ENCODE measurements at regions not wholly inside any gene's neighbourhood (a gene's known extent, or its start where the extent isn't known, plus 50 kb on each side); places are given as distances from the start of the nearest gene placed in this dataset.

DNA sequence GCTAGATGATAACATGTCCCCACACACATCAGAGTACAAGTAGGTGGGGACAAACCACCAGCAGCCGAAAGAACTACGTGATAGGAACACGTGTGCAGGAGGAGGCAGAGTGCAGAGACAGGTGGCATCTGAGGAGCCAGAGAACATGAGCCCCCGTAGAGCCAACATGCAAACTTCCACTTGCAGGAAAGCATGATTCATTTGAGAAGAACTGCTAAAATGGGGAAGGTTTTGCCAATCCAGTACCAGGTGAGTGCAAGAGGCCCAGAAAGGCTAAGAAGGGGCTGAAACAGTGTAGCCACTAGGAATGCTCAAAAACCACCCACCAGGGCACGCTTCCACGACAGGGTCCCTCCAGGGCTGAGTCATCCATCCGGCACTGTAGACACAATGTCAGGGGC lies 149.8 kb upstream of the TENM3 start:
- H3K9me3 ChIP-seq (ENCODE audit: control insufficient read depth, low read depth, low read length), result no peaks in the 10 kb centered on the region
- H3K36me3 ChIP-seq (ENCODE audit: control insufficient read depth, insufficient read depth, low read length), result no peaks in the 10 kb centered on the region
- no peak for DNase-seq
- H3K27ac ChIP-seq (ENCODE audit: low read length), result no peak overlapping the region
- H3K4me3 ChIP-seq (ENCODE audit: low read length), result no peak overlapping the region
- no peaks in the 10 kb centered on the region for H3K27me3 ChIP-seq (ENCODE audit: control insufficient read depth, insufficient read depth, low read length)
- H3K4me1 ChIP-seq (ENCODE audit: control insufficient read depth, insufficient read depth, low read length), result no peaks in the 10 kb centered on the region
- WGBS (ENCODE audit: insufficient coverage, low lambda C conversion rate), result 100% methylated on average over 3 of the region's 7 CpGs

DNA sequence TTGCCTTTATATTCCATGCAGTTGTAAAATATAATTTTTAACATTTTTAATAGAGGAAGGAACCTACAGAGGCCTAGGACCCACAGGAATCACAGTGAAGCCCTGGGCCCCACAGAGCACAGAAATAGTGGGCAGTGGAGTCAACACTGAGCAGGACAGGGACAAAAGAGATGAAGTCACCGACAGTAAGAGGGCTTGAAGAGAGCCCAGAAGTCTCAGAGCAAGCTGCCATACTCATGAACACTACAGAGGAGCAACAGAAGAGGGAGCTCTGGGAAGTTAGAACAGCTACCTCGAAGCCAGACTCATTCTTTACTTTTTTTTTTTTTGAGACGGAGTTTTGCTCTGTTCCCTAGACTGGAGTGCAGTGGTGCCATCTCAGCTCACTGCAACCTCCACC lies 149.3 kb upstream of the TENM3 start:
- no peak overlapping the region for H3K27ac ChIP-seq (ENCODE audit: low read length)
- H3K36me3 ChIP-seq (ENCODE audit: control insufficient read depth, insufficient read depth, low read length), result no peaks in the 10 kb centered on the region
- no peak for DNase-seq
- H3K27me3 ChIP-seq (ENCODE audit: control insufficient read depth, insufficient read depth, low read length), result no peaks in the 10 kb centered on the region
- H3K4me3 ChIP-seq (ENCODE audit: low read length), result no peak overlapping the region
- H3K9me3 ChIP-seq (ENCODE audit: control insufficient read depth, low read depth, low read length), result no peaks in the 10 kb centered on the region
- no CpG with 5 or more reads among the region's 3 CpGs for whole genome bisulfite sequencing (ENCODE audit: insufficient coverage, low lambda C conversion rate)
- no peaks in the 10 kb centered on the region for H3K4me1 ChIP-seq (ENCODE audit: control insufficient read depth, insufficient read depth, low read length)

DNA sequence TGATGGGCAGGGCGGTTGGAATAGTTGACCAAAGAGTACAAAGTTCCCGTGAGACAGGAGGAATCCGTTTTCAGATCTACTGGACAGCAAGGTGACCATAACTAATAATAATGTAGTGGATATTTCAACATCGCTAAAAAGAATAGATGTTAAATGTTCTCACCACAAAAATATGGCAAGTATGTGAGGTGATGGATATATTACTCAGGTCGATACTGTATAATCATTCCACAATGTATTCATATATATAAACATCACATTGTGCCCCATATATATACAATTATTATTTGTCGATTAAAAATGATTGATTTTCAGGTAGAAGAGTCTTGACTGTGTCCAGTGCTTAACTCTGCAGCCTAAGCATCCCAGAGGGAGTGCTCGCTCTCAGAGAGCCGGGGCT lies 141.6 kb upstream of the TENM3 start:
- Histone ChIP-seq H3K9me3 (ENCODE audit: control insufficient read depth, low read depth, low read length) (no peaks in the 10 kb centered on the region), H3K27me3 (ENCODE audit: control insufficient read depth, insufficient read depth, low read length) (no peaks in the 10 kb centered on the region), H3K4me3 (ENCODE audit: low read length) (no peak overlapping the region), H3K27ac (ENCODE audit: low read length) (no peak overlapping the region), H3K36me3 (ENCODE audit: control insufficient read depth, insufficient read depth, low read length) (no peaks in the 10 kb centered on the region), H3K4me1 (ENCODE audit: control insufficient read depth, insufficient read depth, low read length) (no peaks in the 10 kb centered on the region)
- no CpG with 5 or more reads among the region's 8 CpGs for WGBS (ENCODE audit: insufficient coverage, low lambda C conversion rate)
- DNase-seq, result no peak

DNA sequence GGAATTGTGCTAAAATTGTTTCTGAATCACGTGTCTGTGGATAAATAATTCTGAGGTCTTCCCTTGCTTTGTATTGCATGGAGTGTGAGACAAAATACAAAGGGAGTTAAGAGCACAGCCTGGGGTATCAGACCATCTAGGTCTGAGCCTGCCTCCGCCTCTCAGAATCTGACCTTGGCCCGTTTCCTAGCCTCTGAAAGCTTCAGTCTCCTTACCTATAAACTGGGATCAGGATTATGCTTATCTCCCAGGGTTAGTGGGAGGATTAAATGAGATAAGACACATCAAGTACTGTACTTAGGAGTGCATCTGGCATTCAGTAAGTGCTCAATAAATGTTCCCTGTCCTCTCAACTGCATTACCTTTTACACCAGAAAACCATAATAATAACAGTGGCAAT lies 140.6 kb upstream of the TENM3 start:
- Histone ChIP-seq H3K4me1 (ENCODE audit: control insufficient read depth, insufficient read depth, low read length) (no peaks in the 10 kb centered on the region), H3K36me3 (ENCODE audit: control insufficient read depth, insufficient read depth, low read length) (no peaks in the 10 kb centered on the region), H3K27me3 (ENCODE audit: control insufficient read depth, insufficient read depth, low read length) (no peaks in the 10 kb centered on the region), H3K9me3 (ENCODE audit: control insufficient read depth, low read depth, low read length) (no peaks in the 10 kb centered on the region), H3K27ac (ENCODE audit: low read length) (no peak overlapping the region), H3K4me3 (ENCODE audit: low read length) (no peak overlapping the region)
- no peak for DNase-seq
- no CpG with 5 or more reads among the region's 3 CpGs for WGBS (ENCODE audit: insufficient coverage, low lambda C conversion rate)

DNA sequence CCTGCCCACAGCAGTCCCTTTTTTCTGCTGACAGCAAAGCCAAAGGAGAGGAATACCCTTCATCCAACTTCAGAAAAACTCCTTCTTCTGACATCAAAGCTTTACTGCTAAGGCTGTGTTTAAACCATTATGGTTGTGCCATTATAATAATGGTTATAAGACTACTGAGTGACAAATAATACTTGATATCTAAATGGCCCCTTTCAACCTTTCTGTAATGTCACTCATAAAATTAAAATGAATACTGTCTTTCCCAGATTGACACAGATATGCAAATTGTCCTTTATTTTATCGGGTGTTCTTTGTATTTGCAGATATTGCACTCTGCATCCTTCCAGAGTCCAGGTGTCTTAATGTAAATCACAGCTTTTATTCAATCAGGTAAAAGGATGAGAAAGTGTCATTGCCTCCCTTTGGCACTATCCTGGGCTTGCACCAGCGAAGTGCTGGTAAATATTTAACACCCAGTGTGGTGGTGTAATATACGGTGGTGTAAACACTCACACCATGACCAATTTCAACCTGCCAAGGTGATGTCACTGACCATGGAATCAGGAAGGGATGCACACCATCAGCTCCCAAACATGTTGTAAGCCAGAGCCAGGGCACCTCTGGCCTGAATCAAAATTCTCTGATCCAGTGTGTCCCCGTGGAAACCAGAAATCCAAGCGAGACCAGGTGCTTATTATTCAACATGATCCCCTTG lies 139.4 kb upstream of the TENM3 start:
- no peak for DNase-seq
- no peaks in the 10 kb centered on the region for H3K4me1 ChIP-seq (ENCODE audit: control insufficient read depth, insufficient read depth, low read length)
- no peaks in the 10 kb centered on the region for H3K27me3 ChIP-seq (ENCODE audit: control insufficient read depth, insufficient read depth, low read length)
- no peak overlapping the region for H3K27ac ChIP-seq (ENCODE audit: low read length)
- no peaks in the 10 kb centered on the region for H3K9me3 ChIP-seq (ENCODE audit: control insufficient read depth, low read depth, low read length)
- no peak overlapping the region for H3K4me3 ChIP-seq (ENCODE audit: low read length)
- no peaks in the 10 kb centered on the region for H3K36me3 ChIP-seq (ENCODE audit: control insufficient read depth, insufficient read depth, low read length)
- WGBS (ENCODE audit: insufficient coverage, low lambda C conversion rate), result no CpG with 5 or more reads among the region's 5 CpGs

DNA sequence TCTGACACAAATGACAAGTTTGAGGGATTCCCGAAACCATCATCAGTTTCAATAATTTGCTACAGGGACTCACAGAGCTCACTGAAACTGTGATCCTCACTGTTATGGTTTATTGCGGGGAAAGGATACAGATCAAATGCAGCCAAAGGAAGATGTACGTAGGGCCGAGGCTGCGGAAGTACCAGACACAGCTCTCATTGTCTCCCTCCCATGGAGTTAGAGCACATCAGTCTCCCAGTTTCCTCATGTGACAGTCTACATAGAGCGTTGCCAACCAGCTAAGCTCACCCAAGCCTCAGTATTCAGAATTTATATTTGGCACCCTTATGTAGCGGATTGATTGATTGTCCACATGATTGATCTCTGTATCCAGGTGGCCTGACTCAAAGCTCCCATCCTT lies 137.8 kb upstream of the TENM3 start:
- no CpG with 5 or more reads among the region's 7 CpGs for WGBS (ENCODE audit: insufficient coverage, low lambda C conversion rate)
- no peak for DNase-seq
- Histone ChIP-seq H3K4me3 (ENCODE audit: low read length) (no peak overlapping the region), H3K27me3 (ENCODE audit: control insufficient read depth, insufficient read depth, low read length) (no peaks in the 10 kb centered on the region), H3K9me3 (ENCODE audit: control insufficient read depth, low read depth, low read length) (no peaks in the 10 kb centered on the region), H3K36me3 (ENCODE audit: control insufficient read depth, insufficient read depth, low read length) (no peaks in the 10 kb centered on the region), H3K27ac (ENCODE audit: low read length) (no peak overlapping the region), H3K4me1 (ENCODE audit: control insufficient read depth, insufficient read depth, low read length) (no peaks in the 10 kb centered on the region)

DNA sequence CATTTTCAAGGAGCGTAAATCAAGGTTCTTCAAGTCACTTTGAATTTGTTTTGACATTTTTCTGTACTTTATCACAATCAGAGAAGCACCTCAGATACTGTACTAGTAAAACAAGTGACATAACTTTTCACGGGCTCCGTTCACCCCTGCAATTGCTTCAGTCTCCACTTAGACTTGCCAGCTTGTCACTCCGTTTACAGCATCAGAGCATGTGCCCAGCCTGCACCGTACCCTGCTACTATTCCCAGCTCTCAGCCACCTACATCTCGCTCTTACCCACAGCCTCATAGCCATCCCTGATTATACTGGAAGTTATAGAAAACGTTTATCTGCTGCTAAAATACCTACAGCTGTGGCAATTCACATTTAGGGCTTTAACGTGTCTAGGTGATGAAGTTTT lies 135.3 kb upstream of the TENM3 start:
- no peak for DNase-seq
- H3K27ac ChIP-seq (ENCODE audit: low read length), result no peak overlapping the region
- no peak overlapping the region for H3K4me3 ChIP-seq (ENCODE audit: low read length)
- 8% methylated on average over 2 of the region's 8 CpGs for WGBS (ENCODE audit: insufficient coverage, low lambda C conversion rate)
- H3K4me1 ChIP-seq (ENCODE audit: control insufficient read depth, insufficient read depth, low read length), result no peaks in the 10 kb centered on the region
- H3K27me3 ChIP-seq (ENCODE audit: control insufficient read depth, insufficient read depth, low read length), result no peaks in the 10 kb centered on the region
- H3K9me3 ChIP-seq (ENCODE audit: control insufficient read depth, low read depth, low read length), result no peaks in the 10 kb centered on the region
- H3K36me3 ChIP-seq (ENCODE audit: control insufficient read depth, insufficient read depth, low read length), result no peaks in the 10 kb centered on the region

GRCh38 chr4:182111586-182111985 lies 131.6 kb upstream of the TENM3 start:
- 80% methylated on average over 1 of the region's 1 CpG for WGBS (ENCODE audit: insufficient coverage, low lambda C conversion rate)

GRCh38 chr4:182113779-182114178 lies 129.4 kb upstream of the TENM3 start:
- Histone ChIP-seq H3K4me1 (ENCODE audit: control insufficient read depth, insufficient read depth, low read length) (no peaks in the 10 kb centered on the region), H3K27ac (ENCODE audit: low read length) (no peak overlapping the region), H3K4me3 (ENCODE audit: low read length) (no peak overlapping the region), H3K36me3 (ENCODE audit: control insufficient read depth, insufficient read depth, low read length) (no peaks in the 10 kb centered on the region), H3K27me3 (ENCODE audit: control insufficient read depth, insufficient read depth, low read length) (no peaks in the 10 kb centered on the region), H3K9me3 (ENCODE audit: control insufficient read depth, low read depth, low read length) (no peaks in the 10 kb centered on the region)
- DNase-seq, result no peak

More at GRCh38 chr4:182111586-182111985, 131.6 kb upstream of the TENM3 start:
- peak in 1 of 2 donors; percentile 4 for DNase-seq
- Histone ChIP-seq H3K4me1 (ENCODE audit: control insufficient read depth, insufficient read depth, low read length) (no peaks in the 10 kb centered on the region), H3K27me3 (ENCODE audit: control insufficient read depth, insufficient read depth, low read length) (no peaks in the 10 kb centered on the region), H3K27ac (ENCODE audit: low read length) (no peak overlapping the region), H3K9me3 (ENCODE audit: control insufficient read depth, low read depth, low read length) (no peaks in the 10 kb centered on the region), H3K36me3 (ENCODE audit: control insufficient read depth, insufficient read depth, low read length) (no peaks in the 10 kb centered on the region), H3K4me3 (ENCODE audit: low read length) (no peak overlapping the region)

DNA sequence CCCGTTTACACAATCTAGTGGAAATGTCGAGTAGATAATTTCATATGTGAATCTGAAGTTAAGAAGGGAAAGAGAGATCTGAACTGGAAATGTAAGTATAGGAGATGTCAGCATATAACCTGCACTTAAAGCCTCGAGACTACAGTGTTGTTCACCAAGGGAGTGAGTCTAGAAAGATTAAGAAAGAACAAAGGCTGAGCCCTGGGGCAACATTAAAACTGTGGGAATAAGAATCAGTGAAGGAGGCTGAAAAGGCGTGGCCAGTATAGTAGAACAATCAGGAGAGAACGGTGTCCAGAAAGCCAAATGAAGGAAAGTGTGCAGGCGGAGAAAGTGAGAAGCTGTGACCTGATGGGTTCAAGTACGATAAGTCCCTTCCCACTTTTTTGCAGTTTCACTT lies 118.8 kb upstream of the TENM3 start:
- no peak overlapping the region for H3K27ac ChIP-seq (ENCODE audit: low read length)
- no peaks in the 10 kb centered on the region for H3K4me1 ChIP-seq (ENCODE audit: control insufficient read depth, insufficient read depth, low read length)
- DNase-seq, result no peak
- no peaks in the 10 kb centered on the region for H3K36me3 ChIP-seq (ENCODE audit: control insufficient read depth, insufficient read depth, low read length)
- WGBS (ENCODE audit: insufficient coverage, low lambda C conversion rate), result 83% methylated on average over 2 of the region's 7 CpGs
- H3K27me3 ChIP-seq (ENCODE audit: control insufficient read depth, insufficient read depth, low read length), result no peaks in the 10 kb centered on the region
- H3K9me3 ChIP-seq (ENCODE audit: control insufficient read depth, low read depth, low read length), result peaks cover 3% of the 10 kb centered on the region
- H3K4me3 ChIP-seq (ENCODE audit: low read length), result no peak overlapping the region

DNA sequence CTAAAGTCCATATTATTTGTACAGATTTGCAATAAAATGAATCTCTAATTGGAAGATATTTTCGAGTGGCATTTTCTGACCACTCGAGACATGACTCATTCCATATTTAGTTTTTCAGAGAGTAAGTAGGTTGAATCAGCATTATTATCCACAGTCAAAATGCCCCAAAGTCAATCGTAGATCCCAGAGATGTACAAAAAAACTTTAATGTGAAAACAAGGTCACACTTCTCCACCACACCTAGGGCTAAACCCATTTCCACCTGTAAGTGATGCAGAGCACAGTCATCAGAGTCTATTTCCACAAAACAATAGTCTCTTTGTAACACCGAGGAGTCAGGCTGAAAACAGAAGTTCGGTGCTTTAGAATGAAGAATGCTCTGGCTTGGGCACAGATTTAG lies 117.1 kb upstream of the TENM3 start:
- Histone ChIP-seq H3K27ac (ENCODE audit: low read length) (no peak overlapping the region), H3K4me3 (ENCODE audit: low read length) (no peak overlapping the region), H3K27me3 (ENCODE audit: control insufficient read depth, insufficient read depth, low read length) (no peaks in the 10 kb centered on the region), H3K36me3 (ENCODE audit: control insufficient read depth, insufficient read depth, low read length) (no peaks in the 10 kb centered on the region), H3K4me1 (ENCODE audit: control insufficient read depth, insufficient read depth, low read length) (no peaks in the 10 kb centered on the region), H3K9me3 (ENCODE audit: control insufficient read depth, low read depth, low read length) (peaks cover 3% of the 10 kb centered on the region)
- no peak for DNase-seq
- WGBS (ENCODE audit: insufficient coverage, low lambda C conversion rate), result 100% methylated on average over 1 of the region's 5 CpGs
